HG02798 (cell line): ENCODE measurements at regions not wholly inside any gene's neighbourhood (a gene's known extent, or its start where the extent isn't known, plus 50 kb on each side); places are given as distances from the start of the nearest gene placed in this dataset.
A peak's percentile ranks its signal among the peaks of the same experiment; 100 is the strongest.
"Not testable (repeated sequence)": the region's sequence is repeated elsewhere in the genome, so short reads cannot be mapped to it uniquely, and the experiment has no call there.

Experiments used
- ATAC-seq: cut with Tn5 transposase; IDR thresholded peaks from one replicate; pipeline ENCODE4 v1.9.1; 2021; ENCODE audit warnings: mild to moderate bottlenecking; ENCODE audit not compliant: unreplicated experiment, poor library complexity

DNA sequence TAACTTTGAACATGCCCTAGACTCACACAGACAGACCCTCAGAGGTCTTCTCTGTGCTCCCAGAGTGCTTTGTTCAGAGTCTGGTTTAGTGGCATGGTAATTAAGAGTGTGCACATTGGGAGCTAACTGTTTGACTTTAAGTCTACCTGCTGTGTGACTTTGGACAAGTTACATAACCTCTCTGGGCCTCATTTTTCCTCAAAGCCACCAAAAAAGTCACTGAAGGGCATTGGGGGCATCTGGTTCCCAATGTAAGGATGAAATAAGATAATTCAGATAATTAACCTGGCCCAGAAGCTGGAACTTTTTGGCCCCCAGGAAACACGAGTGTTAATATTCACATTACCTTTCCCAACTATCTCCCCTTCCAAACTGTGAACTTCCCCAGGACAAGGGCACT lies 341.1 kb downstream of the BCL2L11 start:
- not testable (repeated sequence) for ATAC-seq

- ATAC-seq, result not testable (repeated sequence)
Observed at GRCh38 chr2:111462572-111462971, 341.9 kb downstream of the BCL2L11 start.

DNA sequence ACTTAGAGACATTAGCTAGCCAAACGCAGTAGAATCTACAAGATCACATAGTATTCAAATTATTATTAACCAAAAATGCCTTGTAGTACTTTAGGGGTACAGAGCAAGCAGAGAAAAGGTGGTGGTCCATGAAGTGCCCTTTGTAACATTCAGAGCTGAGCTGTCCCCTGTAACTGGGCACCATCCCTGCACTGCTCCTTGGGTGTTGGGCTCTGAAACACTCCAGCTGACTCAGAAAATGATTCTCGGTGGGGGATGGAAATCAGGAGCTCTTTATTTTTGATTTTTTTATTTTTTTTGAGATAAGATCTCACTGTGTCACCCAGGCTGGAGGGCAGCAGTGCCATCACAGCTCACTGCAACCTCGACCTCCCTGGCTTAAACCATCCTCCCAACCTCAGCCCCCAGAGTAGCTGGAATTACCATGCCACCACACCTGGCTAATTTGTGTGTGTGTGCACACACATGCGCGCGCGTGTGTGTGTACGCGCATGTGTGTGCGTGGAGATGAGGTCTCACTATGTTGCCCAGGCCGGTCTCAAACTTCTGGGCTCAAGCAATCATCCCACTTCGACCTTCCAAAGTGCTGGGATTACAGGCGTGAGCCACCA lies 342.6 kb downstream of the BCL2L11 start:
- ATAC-seq, result not testable (repeated sequence)

- ATAC-seq, result peak; percentile 96
Observed at GRCh38 chr2:111463956-111464355, 343.2 kb downstream of the BCL2L11 start.

- ATAC-seq, result not testable (repeated sequence)
Observed at GRCh38 chr2:111464367-111464766, 343.7 kb downstream of the BCL2L11 start.

GRCh38 chr2:111465521-111465920 lies 344.8 kb downstream of the BCL2L11 start:
- not testable (repeated sequence) for ATAC-seq

- not testable (repeated sequence) for ATAC-seq
Observed at GRCh38 chr2:111466744-111467143, 346.0 kb downstream of the BCL2L11 start.

- ATAC-seq, result not testable (repeated sequence)
Observed at GRCh38 chr2:111470924-111471323, 350.2 kb downstream of the BCL2L11 start.

GRCh38 chr2:111471791-111472530 lies 351.2 kb downstream of the BCL2L11 start:
- not testable (repeated sequence) for ATAC-seq

GRCh38 chr2:111472844-111473403 lies 352.2 kb downstream of the BCL2L11 start:
- not testable (repeated sequence) for ATAC-seq

DNA sequence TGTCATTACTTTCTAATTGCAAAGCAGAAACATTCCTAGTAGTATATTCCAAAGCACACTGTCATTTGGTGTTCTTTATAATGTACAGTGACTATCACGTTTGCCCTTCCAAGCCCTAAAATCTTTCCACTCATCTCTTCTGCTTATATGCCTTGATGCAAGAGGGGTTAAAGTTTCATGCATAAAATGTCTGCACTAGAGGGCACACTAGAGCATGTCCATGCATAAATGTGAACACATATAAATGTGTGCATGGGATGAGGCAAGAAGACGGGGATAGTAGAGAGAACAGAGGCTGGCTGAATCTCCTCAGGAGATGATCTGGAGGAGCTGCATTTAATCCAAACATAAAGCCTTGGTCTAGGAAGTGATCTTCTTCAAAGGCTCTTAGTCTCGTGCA lies 352.8 kb downstream of the BCL2L11 start:
- not testable (repeated sequence) for ATAC-seq

GRCh38 chr2:111474198-111474705 lies 353.5 kb downstream of the BCL2L11 start:
- ATAC-seq, result not testable (repeated sequence)

DNA sequence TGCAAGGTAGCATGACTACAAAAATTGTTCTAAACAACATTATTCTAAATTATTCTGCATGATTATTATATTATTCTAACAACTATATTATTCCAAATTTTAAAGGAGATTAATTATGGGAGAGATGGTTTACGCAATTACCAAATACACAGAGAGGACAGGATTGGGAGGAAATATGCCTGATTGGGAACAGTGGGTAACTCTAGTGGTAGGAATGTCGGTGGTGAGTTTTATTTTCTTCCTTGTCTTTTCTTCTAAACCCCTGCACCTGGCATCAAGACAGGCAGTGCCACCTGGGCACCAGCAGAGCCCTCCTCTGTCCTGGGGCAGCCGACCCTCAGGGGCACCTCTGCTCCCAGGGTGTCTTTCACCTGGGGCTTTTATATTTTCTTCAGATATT lies 357.6 kb downstream of the BCL2L11 start:
- not testable (repeated sequence) for ATAC-seq

DNA sequence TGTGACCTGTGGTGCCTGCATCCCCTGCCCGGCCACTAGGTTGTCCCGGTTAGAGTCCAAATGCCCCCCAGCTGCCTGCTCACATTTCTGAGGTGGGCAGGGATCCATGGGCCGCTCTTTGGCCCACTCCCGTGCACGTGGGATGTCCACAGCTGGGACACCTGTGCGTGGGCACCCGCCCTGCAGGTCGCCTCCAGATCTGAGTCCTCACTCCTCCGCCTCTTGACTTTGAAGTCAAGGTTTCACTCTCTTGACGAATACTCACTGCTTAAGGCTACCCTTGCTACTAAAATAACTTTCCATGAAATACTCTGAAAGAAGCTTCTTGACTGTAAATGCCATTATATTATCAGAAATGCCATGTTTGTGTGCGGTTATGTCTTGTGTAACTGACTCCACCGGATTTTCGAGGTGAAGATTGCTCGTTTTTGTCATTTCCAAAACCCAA lies 358.2 kb downstream of the BCL2L11 start:
- peak; percentile 64 for ATAC-seq

DNA sequence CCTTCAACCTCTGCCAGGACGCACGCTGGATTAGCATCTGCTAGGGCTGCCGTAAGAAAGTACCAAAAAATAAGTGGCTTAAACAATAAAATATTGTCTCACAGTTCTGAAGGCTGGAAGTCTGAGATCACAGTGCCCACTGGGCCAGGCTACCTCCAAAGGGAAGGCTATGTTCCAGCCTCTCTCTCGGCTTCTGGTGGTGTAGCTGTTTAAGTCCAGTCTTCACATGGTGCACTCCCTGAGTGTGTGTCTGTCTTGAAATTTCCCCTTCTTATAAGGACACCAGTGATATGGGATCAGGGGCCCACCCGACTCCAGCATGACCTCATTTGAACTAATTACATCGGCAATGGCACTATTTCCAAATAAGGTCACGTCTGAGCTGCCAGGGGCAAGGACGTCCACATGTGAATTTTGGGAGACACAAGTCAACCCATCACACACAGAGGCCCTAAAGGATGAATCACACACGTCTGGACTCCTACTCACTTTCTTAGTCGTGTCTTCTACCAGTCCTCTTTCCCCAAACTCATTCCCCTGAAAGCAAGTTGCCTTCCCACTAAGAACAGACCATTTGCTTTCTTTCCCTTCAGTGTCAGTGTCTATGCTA lies 359.4 kb downstream of the BCL2L11 start:
- not testable (repeated sequence) for ATAC-seq

- ATAC-seq, result not testable (repeated sequence)
Observed at GRCh38 chr2:111480633-111481032, 359.9 kb downstream of the BCL2L11 start.

DNA sequence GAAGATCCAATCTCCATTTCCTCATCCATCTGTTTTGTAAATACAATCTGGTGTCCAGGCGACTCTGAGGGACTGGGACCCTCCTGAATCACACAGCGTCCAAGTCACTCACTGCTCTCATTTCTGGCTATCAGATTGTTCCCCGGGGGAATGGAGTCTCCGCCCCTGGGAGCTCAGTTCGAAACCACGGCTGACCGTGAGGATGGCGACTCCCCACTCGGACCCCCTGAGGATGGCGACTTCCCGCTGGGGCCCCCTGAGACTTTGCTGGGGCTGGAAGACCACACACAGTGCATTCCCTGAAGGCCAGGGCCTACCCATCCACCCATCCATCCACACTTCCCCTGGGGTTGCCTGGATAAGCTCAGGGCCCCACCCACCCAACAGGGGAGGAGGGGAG lies 360.5 kb downstream of the BCL2L11 start:
- not testable (repeated sequence) for ATAC-seq

DNA sequence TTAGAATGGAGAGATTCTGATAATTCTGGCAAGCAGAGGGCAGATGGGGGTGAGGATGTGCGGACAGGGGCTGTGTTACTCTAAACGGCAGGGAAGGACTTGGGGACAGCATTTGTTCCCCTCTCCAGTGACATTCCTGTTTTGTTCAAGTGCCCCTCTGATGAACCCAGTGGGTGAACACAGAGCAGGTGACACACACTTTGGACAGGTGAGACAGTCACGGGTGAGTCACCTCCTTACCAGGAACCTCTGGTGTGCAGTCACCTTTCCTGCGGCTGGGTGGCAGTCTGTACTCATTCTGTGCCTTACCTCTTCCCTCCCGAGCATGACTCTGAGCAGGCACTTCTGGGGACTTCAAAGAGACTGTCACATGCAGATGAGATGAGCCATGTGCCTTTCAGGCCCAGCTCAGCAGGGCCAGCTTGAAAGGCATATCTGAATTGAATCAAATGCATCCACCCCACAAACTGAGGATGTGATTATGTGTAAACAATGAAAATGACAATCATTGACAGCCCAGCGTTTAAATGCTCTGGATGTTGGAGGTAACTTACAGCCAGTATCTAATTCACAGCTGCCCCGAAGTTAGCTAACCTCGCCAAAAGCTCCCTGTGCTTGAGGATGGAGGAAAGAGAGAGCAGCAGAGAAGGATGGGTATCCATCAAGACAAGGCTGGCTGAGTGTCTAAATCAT lies 362.4 kb downstream of the BCL2L11 start:
- ATAC-seq, result peak; percentile 81

- not testable (repeated sequence) for ATAC-seq
Observed at GRCh38 chr2:111484097-111484496, 363.4 kb downstream of the BCL2L11 start.

DNA sequence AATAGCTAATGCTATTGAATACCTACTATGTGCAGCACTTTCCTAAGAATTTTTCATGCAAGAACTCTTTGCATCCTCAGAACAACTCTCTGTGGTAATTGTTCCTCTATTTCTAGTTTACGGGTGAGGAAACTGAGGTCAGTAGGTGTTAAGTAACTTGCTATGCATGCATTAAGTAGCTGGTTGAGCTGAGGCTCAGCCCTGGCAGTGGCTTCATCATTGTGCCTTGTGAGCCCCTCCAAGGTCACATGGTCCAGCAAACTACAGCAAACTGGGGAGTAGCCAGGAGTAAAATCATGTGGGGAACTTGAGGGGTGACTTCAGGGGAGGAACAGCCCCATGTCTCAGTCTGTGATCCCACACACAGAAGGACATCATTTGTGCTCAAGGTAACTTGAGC lies 365.2 kb downstream of the BCL2L11 start:
- ATAC-seq, result not testable (repeated sequence)
